HepG2 (cell line): ENCODE measurements at regions not wholly inside any gene's neighbourhood (a gene's known extent, or its start where the extent isn't known, plus 50 kb on each side); places are given as distances from the start of the nearest gene placed in this dataset.

Experiments
- ATF3 ChIP-seq: sonication (generic); formaldehyde crosslinking; IDR thresholded peaks from 2 replicates; pipeline ENCODE4 v1.4.0; 2020; ENCODE audit warnings: missing genetic modification reagents
- CTCF ChIP-seq: sonication (generic); formaldehyde crosslinking; IDR thresholded peaks from 2 replicates; pipeline ENCODE4 v1.5.0; 2020; ENCODE audit warnings: mild to moderate bottlenecking, missing genetic modification reagents, moderate library complexity
- ETV6 ChIP-seq: sonication (generic); formaldehyde crosslinking; conservative IDR thresholded peaks from 2 replicates; pipeline ENCODE4 v1.4.0; 2020; ENCODE audit warnings: missing genetic modification reagents
- GABPA ChIP-seq, 2 experiments: IDR thresholded peaks; 2 replicates each; pipeline ENCODE4 v1.6.1; 2011 to 2016; ENCODE audit warnings: low read depth in 2 of 2, low read length in 1 of 2, missing biosample characterization in 1 of 2, missing genetic modification characterization in 1 of 2
- ISX ChIP-seq: sonication (generic); formaldehyde crosslinking; conservative IDR thresholded peaks from 2 replicates; pipeline ENCODE4 v1.5.0; 2020; ENCODE audit warnings: missing genetic modification reagents
- KLF13 ChIP-seq: sonication (generic); formaldehyde crosslinking; IDR thresholded peaks from 2 replicates; pipeline ENCODE4 v1.4.0; 2020; ENCODE audit warnings: mild to moderate bottlenecking, missing genetic modification reagents
- MNT ChIP-seq: fragments of 450-650 bp; IDR thresholded peaks from 2 replicates; pipeline ENCODE4 v1.6.1; 2016
- POLR2A ChIP-seq, 2 experiments: IDR thresholded peaks; 2 replicates each; pipeline ENCODE4 v1.6.1; 2011; ENCODE audit warnings: low read depth in 2 of 2, low read length in 2 of 2, mild to moderate bottlenecking in 1 of 2, moderate library complexity in 1 of 2; ENCODE audit not compliant: insufficient read depth in 1 of 2
- SMC3 ChIP-seq: IDR thresholded peaks from 2 replicates; pipeline ENCODE4 v1.6.1; 2011; ENCODE audit warnings: low read length, improper control_type of control experiment
- XRCC5 ChIP-seq: fragments of 200-400 bp; formaldehyde crosslinking; optimal IDR thresholded peaks from 2 replicates; pipeline ENCODE3; 2017; ENCODE audit warnings: mild to moderate bottlenecking, low read length
- ZHX1 ChIP-seq: sonication (generic); formaldehyde crosslinking; IDR thresholded peaks from 2 replicates; pipeline ENCODE4 v1.8.1; 2022; ENCODE audit warnings: low read depth, mild to moderate bottlenecking, missing genetic modification reagents
- TF ChIP-seq, protein P1 (sequence below): sonication (generic); formaldehyde crosslinking; IDR thresholded peaks from 2 replicates; pipeline ENCODE4 v1.9.0; 2022; ENCODE audit warnings: low read depth, missing genetic modification reagents

GRCh38 chr15:93941697-93942096 is 289.7 kb upstream of the MCTP2 start:
- TF ChIP-seq ATF3 (CRISPR knock-in tag) (no peak), XRCC5 (no peak), KLF13 (CRISPR knock-in tag) (no peak), CTCF (CRISPR knock-in tag) (no peak), MNT (no peak), ISX (CRISPR knock-in tag) (no peak), GABPA (IDR thresholded peaks at IDR 0.05; ENCODE audit: low read depth, low read length) (no peak), GABPA (CRISPR knock-in tag; IDR thresholded peaks at IDR 0.05; ENCODE audit: low read depth) (no peak), SMC3 (no peak), ETV6 (CRISPR knock-in tag) (no peak), POLR2A (IDR thresholded peaks at IDR 0.05; ENCODE audit: insufficient read depth in 1 of 2, low read depth in 2 of 2, low read length in 2 of 2) (no peak), ZHX1 (CRISPR knock-in tag) (no peak)
- TF ChIP-seq, protein P1, sequence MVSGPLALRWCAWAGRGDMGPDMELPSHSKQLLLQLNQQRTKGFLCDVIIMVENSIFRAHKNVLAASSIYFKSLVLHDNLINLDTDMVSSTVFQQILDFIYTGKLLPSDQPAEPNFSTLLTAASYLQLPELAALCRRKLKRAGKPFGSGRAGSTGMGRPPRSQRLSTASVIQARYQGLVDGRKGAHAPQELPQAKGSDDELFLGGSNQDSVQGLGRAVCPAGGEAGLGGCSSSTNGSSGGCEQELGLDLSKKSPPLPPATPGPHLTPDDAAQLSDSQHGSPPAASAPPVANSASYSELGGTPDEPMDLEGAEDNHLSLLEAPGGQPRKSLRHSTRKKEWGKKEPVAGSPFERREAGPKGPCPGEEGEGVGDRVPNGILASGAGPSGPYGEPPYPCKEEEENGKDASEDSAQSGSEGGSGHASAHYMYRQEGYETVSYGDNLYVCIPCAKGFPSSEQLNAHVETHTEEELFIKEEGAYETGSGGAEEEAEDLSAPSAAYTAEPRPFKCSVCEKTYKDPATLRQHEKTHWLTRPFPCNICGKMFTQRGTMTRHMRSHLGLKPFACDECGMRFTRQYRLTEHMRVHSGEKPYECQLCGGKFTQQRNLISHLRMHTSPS (CRISPR knock-in tag): no peak
